GM19240 (cell line): ENCODE measurements at regions not wholly inside any gene's neighbourhood (a gene's known extent, or its start where the extent isn't known, plus 50 kb on each side); places are given as distances from the start of the nearest gene placed in this dataset.

ENCODE experiments used
- DNase-seq: peaks from one replicate; pipeline ENCODE4 v3.0.0; 2011; ENCODE audit warnings: low spot score; ENCODE audit not compliant: insufficient read length

GRCh38 chr18:52277785-52278184 is 62.2 kb upstream of the DCC start:
- no peak for DNase-seq

GRCh38 chr18:52278191-52278590 is 61.8 kb upstream of the DCC start:
- no peak for DNase-seq

- no peak for DNase-seq
These were observed 59.3 kb upstream of the DCC start for GRCh38 chr18:52280702-52281101.

GRCh38 chr18:52283927-52284326 is 56.1 kb upstream of the DCC start:
- DNase-seq: no peak

- no peak for DNase-seq
These were observed 53.3 kb upstream of the DCC start for GRCh38 chr18:52286675-52287074.

GRCh38 chr18:52287151-52287550 is 52.8 kb upstream of the DCC start:
- DNase-seq: no peak

- DNase-seq: no peak
These were observed 51.5 kb upstream of the DCC start for GRCh38 chr18:52288403-52289004.

- DNase-seq: no peak
These were observed 50.6 kb upstream of the DCC start for GRCh38 chr18:52289392-52289791.
